ENCODE measurements at regions not wholly inside any gene's neighbourhood (a gene's known extent, or its start where the extent isn't known, plus 50 kb on each side); places are given as distances from the start of the nearest gene placed in this dataset.

- no peak overlapping the region for H3K14ac ChIP-seq (ENCODE audit: insufficient read length)
- no peak overlapping the region for H2BK12ac ChIP-seq (ENCODE audit: low read depth, low read length)
- FAIRE-seq = no peak
Observed at GRCh38 chr5:84783003-84783402, 398.3 kb upstream of the EDIL3 start.

More at GRCh38 chr5:84783003-84783402, 398.3 kb upstream of the EDIL3 start:
- Histone ChIP-seq H2AFZ (ENCODE audit: low read length) (no peak overlapping the region), H2AK5ac (ENCODE audit: low read depth, low read length) (no peak overlapping the region), H3K4ac (replicated peaks; ENCODE audit: insufficient read length, low read depth, low read length) (no peak overlapping the region), H2BK5ac (ENCODE audit: low read depth, low read length) (no peak overlapping the region), H2BK20ac (ENCODE audit: low read length) (no peak overlapping the region), H4K5ac (ENCODE audit: insufficient read length, low read depth, low read length) (no peak overlapping the region), H3K79me2 (ENCODE audit: control insufficient read depth in 1 of 2, insufficient read depth in 2 of 2, low read length in 2 of 2) (no peaks in the 10 kb centered on the region), H3K23me2 (ENCODE audit: low read depth, low read length) (no peaks in the 10 kb centered on the region), H3K27ac (ENCODE audit: low read depth, low read length) (no peak overlapping the region), H3K23ac (ENCODE audit: insufficient read length) (no peak overlapping the region), H4K91ac (replicated peaks; ENCODE audit: insufficient read length, low read length) (no peak overlapping the region), H4K20me1 (replicated peaks in 1 of 2; ENCODE audit: control insufficient read depth in 1 of 2, insufficient read depth in 2 of 2, low read length in 2 of 2) (no peaks in the 10 kb centered on the region), H3K56ac (replicated peaks; ENCODE audit: insufficient read length, low read depth, low read length) (no peak overlapping the region), H2BK15ac (ENCODE audit: low read length) (no peak overlapping the region), H3K18ac (ENCODE audit: extremely low read depth, low read length) (no peak overlapping the region), H3K4me3 (ENCODE audit: extremely low read depth in 1 of 4, insufficient read depth in 2 of 4, low read depth in 3 of 4, low read length in 4 of 4) (no peak overlapping the region), H3K79me1 (ENCODE audit: low read depth, low read length) (no peaks in the 10 kb centered on the region), H3K4me1 (replicated peaks in 1 of 4; ENCODE audit: control insufficient read depth in 3 of 4, insufficient read depth in 4 of 4, low read length in 3 of 4) (no peaks in the 10 kb centered on the region), H4K8ac (ENCODE audit: extremely low read depth, insufficient read depth, low read length) (no peak overlapping the region), H3K4me2 (ENCODE audit: insufficient read depth in 1 of 2, low read depth in 2 of 2, low read length in 2 of 2) (no peak overlapping the region), H3K9me3 (ENCODE audit: insufficient read depth in 2 of 2, low read depth in 1 of 2, low read length in 1 of 2) (no peaks in the 10 kb centered on the region), H3K9ac (replicated peaks in 1 of 4; ENCODE audit: extremely low read depth in 1 of 4, low read depth in 3 of 4, low read length in 3 of 4) (no peak overlapping the region), H3K36me3 (ENCODE audit: control insufficient read depth in 2 of 4, insufficient read depth in 4 of 4, low read length in 3 of 4) (no peaks in the 10 kb centered on the region), H2BK120ac (replicated peaks; ENCODE audit: low read depth, low read length) (no peak overlapping the region), H3K27me3 (replicated peaks in 1 of 4; ENCODE audit: control insufficient read depth in 3 of 4, extremely low read depth in 1 of 4, insufficient read depth in 3 of 4, low read length in 3 of 4) (no peaks in the 10 kb centered on the region)
- TF ChIP-seq EP300 (IDR thresholded peaks at IDR 0.05; ENCODE audit: borderline replicate concordance in 1 of 2, low read depth in 2 of 2, low read length in 2 of 2) (no peak), CREB1 (IDR thresholded peaks at IDR 0.05) (no peak), MAX (IDR thresholded peaks at IDR 0.05) (no peak), SP2 (IDR thresholded peaks at IDR 0.05; ENCODE audit: low read length) (no peak), JUN (IDR thresholded peaks at IDR 0.05; ENCODE audit: low read depth, low read length) (no peak), SP4 (IDR thresholded peaks at IDR 0.05; ENCODE audit: low read length) (no peak)
- WGBS, 2 experiments (ENCODE audit: extremely low coverage in 1 of 2, insufficient coverage in 1 of 2, insufficient read length in 1 of 2, insufficient replicate concordance in 2 of 2, low coverage in 1 of 2, low lambda C conversion rate in 2 of 2, missing lambda C conversion rate in 1 of 2) = 88% methylated on average over 3 of the region's 3 CpGs; no CpG with 5 or more reads in 1 of the 2 experiments
- POLR2A ChIA-PET (ENCODE audit: partially characterized antibody) = no interaction called here
- CTCF ChIA-PET (ENCODE audit: partially characterized antibody) = no interaction called here
- DNase-seq (ENCODE audit: low read depth in 1 of 2, low spot score in 2 of 2) = no peak

Measured in H1 (cell line).